Epithelial cell of proximal tubule (primary cell): ENCODE measurements at regions not wholly inside any gene's neighbourhood (a gene's known extent, or its start where the extent isn't known, plus 50 kb on each side); places are given as distances from the start of the nearest gene placed in this dataset.

Source experiments
- DNase-seq: peaks from one replicate; pipeline ENCODE4 v3.0.0-alpha.2; 2011; ENCODE audit warnings: low read depth
- H3K4me3 ChIP-seq: 2 replicates; pipeline ENCODE4 v1.5.1; 2011; ENCODE audit warnings: low read depth, mild to moderate bottlenecking, low read length
- TF ChIP-seq, protein P1 (sequence below): conservative IDR thresholded peaks from 2 replicates; pipeline ENCODE4 v1.5.1; 2012; ENCODE audit warnings: low read depth, mild to moderate bottlenecking, low read length

DNA sequence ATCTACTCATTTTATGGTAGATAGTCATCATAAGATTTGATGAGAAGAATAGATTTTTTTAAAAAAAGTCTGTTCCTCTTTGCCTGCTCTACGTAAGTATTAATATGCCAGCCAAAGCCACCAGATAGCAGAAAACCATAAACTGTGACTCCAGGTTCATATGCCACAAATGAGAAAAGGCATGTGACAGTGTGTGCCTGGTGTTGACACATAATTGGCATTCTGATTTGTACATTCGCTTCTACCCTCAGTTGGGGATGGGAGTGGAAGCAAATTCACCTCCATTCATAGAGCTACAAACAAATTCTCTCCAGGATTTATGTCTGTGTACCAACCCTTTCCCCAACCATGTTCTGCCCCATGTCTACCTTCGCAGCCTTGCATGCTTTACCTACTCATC is 391.6 kb downstream of the PMP22 start:
- no peak overlapping the region for H3K4me3 ChIP-seq
- TF ChIP-seq, protein P1, sequence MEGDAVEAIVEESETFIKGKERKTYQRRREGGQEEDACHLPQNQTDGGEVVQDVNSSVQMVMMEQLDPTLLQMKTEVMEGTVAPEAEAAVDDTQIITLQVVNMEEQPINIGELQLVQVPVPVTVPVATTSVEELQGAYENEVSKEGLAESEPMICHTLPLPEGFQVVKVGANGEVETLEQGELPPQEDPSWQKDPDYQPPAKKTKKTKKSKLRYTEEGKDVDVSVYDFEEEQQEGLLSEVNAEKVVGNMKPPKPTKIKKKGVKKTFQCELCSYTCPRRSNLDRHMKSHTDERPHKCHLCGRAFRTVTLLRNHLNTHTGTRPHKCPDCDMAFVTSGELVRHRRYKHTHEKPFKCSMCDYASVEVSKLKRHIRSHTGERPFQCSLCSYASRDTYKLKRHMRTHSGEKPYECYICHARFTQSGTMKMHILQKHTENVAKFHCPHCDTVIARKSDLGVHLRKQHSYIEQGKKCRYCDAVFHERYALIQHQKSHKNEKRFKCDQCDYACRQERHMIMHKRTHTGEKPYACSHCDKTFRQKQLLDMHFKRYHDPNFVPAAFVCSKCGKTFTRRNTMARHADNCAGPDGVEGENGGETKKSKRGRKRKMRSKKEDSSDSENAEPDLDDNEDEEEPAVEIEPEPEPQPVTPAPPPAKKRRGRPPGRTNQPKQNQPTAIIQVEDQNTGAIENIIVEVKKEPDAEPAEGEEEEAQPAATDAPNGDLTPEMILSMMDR: no peak
- DNase-seq: no peak

DNA sequence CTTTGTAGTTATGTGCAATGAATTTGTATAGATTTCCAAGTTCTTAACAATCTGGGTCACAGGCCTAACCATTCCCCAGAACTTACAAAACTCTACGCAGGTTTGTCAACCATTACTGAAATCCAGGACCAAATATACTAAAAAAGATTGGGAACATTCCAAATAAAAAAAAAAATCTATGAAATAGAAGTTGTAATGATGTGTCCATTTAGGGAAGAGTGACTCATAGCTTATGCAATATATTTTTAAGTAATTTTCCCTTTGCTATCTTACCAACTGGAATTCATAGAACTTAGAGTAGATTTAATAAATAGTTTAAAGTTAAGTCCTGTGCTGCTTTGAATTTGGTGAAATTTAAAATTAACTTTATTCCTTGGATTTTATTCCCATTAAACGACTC is 393.2 kb downstream of the PMP22 start:
- no peak overlapping the region for H3K4me3 ChIP-seq
- DNase-seq: no peak
- TF ChIP-seq, protein P1: no peak

DNA sequence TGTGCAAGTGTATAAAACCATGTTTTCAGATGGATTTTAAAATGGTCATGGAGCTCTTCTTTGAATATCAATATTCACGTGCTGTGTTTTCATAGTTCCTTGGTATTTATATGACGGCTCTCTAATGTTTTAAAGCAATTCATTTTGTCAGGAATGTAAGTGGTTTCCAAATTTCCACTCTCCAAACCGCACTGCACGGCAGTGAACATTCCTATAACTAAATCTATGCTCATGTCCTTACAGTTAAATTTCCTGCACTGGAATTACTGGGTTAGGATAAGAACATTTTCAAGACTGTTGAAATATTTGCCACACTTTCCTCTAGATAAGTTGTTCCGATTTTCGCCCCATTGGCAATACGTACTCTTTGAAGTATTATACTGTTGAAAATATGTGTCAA is 398.9 kb downstream of the PMP22 start:
- TF ChIP-seq, protein P1: no peak
- no peak overlapping the region for H3K4me3 ChIP-seq
- no peak for DNase-seq

DNA sequence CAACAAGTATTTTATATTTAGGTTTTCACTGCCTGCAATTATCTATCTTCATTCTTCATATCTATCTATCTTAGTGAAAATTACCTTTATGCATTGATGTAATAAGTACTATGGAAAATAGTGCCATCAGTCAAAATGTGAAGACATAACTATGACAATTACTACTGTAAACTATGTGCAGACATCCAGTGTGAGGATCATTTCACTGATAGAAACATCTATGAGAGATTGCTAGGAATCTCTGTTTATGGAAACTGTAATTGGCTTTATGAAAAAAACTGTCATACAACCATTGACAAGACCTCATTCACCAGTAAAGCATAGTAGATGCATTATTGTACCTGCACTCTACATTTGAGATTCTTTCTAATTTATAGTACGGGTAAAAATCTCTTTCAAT is 401.0 kb downstream of the PMP22 start:
- TF ChIP-seq, protein P1: no peak
- no peak for DNase-seq
- H3K4me3 ChIP-seq: no peak overlapping the region

DNA sequence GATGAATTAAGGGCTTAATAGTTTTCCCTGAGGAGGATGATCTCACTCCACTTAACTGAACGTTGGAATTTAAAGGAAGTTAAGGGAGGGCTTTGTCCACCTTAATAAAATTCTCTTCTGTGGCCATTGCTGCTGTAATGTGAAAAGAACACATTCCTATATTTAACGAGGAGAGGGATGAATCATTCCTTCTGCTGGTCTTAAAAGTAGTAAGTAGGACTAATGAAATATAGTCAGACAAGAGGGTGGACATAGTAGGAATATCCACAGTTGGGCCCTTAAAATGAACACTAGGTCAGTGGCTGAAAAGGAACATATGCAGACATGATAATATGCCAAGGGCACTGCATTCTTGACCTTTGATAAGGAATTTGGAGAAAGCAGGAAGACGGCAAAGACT is 405.6 kb downstream of the PMP22 start:
- H3K4me3 ChIP-seq: no peak overlapping the region
- TF ChIP-seq, protein P1: no peak
- DNase-seq: no peak

DNA sequence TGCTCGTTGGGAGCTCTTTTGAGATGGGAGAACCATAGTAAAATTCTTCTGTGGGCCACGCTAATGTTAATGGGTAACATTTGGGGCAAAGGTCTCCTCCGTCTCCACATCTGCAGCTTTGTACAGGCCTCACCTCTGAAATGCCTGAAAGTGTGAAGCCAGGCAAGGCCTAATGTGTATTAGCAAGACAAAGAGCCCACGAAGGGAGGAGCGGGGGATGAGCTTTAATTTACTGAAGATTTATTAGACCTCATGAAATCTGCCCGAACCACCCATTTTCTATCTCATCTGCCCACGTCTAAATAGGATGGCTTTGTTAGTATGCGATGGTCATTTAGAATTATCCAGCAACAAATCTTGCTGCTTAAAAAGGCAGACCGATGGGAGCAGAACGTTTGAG is 408.9 kb downstream of the PMP22 start:
- DNase-seq: no peak
- H3K4me3 ChIP-seq: no peak overlapping the region
- TF ChIP-seq, protein P1: no peak

DNA sequence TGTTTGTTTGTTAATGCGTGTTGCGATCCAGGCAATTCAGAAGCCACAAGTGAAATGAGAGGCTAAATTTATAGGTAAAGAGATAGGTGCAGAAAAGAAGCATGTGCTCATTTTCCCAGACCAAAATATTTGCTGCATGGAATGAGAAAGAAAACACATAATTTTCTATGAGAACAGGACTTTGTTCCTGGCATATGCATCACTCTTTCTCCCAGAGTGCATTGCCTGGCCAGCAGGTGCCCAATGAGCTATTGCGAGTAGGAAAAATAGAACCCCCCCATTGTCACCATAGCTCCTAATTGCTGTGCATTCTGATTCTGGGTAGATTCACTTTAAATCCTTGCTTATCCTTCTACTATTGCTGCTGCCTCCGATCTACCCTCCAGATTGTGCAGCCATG is 410.4 kb downstream of the PMP22 start:
- DNase-seq: no peak
- H3K4me3 ChIP-seq: no peak overlapping the region
- TF ChIP-seq, protein P1: no peak
